ENCODE measurements at regions not wholly inside any gene's neighbourhood (a gene's known extent, or its start where the extent isn't known, plus 50 kb on each side); places are given as distances from the start of the nearest gene placed in this dataset.

DNA sequence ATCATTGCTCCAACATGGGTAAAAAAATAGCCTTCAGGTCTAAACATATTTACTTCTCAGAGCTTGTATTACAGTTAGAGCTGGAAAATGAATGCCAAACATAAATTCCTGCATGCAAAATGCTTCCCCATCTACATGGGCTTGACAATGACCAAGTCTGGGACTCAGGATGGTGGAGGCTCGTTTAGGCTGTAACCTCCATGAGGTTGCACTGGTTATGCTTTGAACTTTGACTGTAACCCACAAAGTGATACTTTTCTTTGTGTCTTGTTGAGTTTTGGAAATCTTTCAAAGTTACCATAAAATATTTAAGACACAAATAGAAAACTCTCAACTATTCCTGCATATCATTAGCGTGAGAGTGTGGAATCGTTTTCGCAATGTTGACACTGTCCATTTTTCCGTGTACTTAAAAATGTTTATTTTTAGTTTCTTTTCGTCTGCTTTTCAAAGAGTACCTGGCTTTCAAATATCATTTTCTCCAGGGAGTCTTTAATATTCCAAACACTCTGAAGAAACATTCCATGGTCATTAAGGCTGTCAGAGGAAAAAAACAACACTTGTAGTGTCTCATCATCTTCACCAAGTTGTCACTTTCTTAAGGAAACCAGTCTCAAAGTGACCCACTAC lies 487.8 kb downstream of the ENC1 start:
- TF ChIP-seq, protein P1, sequence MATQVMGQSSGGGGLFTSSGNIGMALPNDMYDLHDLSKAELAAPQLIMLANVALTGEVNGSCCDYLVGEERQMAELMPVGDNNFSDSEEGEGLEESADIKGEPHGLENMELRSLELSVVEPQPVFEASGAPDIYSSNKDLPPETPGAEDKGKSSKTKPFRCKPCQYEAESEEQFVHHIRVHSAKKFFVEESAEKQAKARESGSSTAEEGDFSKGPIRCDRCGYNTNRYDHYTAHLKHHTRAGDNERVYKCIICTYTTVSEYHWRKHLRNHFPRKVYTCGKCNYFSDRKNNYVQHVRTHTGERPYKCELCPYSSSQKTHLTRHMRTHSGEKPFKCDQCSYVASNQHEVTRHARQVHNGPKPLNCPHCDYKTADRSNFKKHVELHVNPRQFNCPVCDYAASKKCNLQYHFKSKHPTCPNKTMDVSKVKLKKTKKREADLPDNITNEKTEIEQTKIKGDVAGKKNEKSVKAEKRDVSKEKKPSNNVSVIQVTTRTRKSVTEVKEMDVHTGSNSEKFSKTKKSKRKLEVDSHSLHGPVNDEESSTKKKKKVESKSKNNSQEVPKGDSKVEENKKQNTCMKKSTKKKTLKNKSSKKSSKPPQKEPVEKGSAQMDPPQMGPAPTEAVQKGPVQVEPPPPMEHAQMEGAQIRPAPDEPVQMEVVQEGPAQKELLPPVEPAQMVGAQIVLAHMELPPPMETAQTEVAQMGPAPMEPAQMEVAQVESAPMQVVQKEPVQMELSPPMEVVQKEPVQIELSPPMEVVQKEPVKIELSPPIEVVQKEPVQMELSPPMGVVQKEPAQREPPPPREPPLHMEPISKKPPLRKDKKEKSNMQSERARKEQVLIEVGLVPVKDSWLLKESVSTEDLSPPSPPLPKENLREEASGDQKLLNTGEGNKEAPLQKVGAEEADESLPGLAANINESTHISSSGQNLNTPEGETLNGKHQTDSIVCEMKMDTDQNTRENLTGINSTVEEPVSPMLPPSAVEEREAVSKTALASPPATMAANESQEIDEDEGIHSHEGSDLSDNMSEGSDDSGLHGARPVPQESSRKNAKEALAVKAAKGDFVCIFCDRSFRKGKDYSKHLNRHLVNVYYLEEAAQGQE (tag by site-specific recombination; IDR thresholded peaks at IDR 0.05) = no peak
- TF ChIP-seq, protein P2, sequence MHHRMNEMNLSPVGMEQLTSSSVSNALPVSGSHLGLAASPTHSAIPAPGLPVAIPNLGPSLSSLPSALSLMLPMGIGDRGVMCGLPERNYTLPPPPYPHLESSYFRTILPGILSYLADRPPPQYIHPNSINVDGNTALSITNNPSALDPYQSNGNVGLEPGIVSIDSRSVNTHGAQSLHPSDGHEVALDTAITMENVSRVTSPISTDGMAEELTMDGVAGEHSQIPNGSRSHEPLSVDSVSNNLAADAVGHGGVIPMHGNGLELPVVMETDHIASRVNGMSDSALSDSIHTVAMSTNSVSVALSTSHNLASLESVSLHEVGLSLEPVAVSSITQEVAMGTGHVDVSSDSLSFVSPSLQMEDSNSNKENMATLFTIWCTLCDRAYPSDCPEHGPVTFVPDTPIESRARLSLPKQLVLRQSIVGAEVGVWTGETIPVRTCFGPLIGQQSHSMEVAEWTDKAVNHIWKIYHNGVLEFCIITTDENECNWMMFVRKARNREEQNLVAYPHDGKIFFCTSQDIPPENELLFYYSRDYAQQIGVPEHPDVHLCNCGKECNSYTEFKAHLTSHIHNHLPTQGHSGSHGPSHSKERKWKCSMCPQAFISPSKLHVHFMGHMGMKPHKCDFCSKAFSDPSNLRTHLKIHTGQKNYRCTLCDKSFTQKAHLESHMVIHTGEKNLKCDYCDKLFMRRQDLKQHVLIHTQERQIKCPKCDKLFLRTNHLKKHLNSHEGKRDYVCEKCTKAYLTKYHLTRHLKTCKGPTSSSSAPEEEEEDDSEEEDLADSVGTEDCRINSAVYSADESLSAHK (tag by site-specific recombination; IDR thresholded peaks at IDR 0.05) = no peak
- TF ChIP-seq, protein P3, sequence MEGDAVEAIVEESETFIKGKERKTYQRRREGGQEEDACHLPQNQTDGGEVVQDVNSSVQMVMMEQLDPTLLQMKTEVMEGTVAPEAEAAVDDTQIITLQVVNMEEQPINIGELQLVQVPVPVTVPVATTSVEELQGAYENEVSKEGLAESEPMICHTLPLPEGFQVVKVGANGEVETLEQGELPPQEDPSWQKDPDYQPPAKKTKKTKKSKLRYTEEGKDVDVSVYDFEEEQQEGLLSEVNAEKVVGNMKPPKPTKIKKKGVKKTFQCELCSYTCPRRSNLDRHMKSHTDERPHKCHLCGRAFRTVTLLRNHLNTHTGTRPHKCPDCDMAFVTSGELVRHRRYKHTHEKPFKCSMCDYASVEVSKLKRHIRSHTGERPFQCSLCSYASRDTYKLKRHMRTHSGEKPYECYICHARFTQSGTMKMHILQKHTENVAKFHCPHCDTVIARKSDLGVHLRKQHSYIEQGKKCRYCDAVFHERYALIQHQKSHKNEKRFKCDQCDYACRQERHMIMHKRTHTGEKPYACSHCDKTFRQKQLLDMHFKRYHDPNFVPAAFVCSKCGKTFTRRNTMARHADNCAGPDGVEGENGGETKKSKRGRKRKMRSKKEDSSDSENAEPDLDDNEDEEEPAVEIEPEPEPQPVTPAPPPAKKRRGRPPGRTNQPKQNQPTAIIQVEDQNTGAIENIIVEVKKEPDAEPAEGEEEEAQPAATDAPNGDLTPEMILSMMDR (tag by site-specific recombination; IDR thresholded peaks at IDR 0.05) = no peak
- TF ChIP-seq ZNF138 (tag by site-specific recombination; IDR thresholded peaks at IDR 0.05; ENCODE audit: borderline replicate concordance) = no peak
- TF ChIP-seq ZNF211 (tag by site-specific recombination; IDR thresholded peaks at IDR 0.05; ENCODE audit: low read depth) = no peak
- TF ChIP-seq ZNF335 (tag by site-specific recombination; conservative IDR thresholded peaks at IDR 0.05) = no peak
- TF ChIP-seq PRDM6 (tag by site-specific recombination; IDR thresholded peaks at IDR 0.05) = no peak
- TF ChIP-seq ZBTB6 (tag by site-specific recombination; IDR thresholded peaks at IDR 0.05) = no peak
- TF ChIP-seq ZNF280D (tag by site-specific recombination; IDR thresholded peaks at IDR 0.05) = no peak

Data from HEK293 (cell line).